T-cell (primary cell): ENCODE measurements at regions not wholly inside any gene's neighbourhood (a gene's known extent, or its start where the extent isn't known, plus 50 kb on each side); places are given as distances from the start of the nearest gene placed in this dataset.
"Not testable (repeated sequence)": the region's sequence is repeated elsewhere in the genome, so short reads cannot be mapped to it uniquely, and the experiment has no call there.

ENCODE experiments used
- ATAC-seq, 4 experiments: fragments of 200-7000 bp in 3 of 4; fragments of 150-1000 bp in 1 of 4; cut with Tn5 transposase; replicated peaks in 1 of 4; 1 replicate in 3 of 4; 2 replicates in 1 of 4; pipeline ENCODE4 v1.10.0; 2021; ENCODE audit warnings: moderate library complexity in 3 of 4, mild to moderate bottlenecking in 2 of 4, moderate number of reproducible peaks in 1 of 4
- CTCF ChIA-PET, 2 donors: fragments of 300-600 bp; sonication (Branson Sonifier 250); formaldehyde crosslinking; loops; one replicate each; lab custom pipeline; 2022; ENCODE audit warnings: antibody characterized with exemption in 2 of 2; lab: Charles Lee
- POLR2A ChIA-PET, 2 donors: fragments of 300-600 bp; sonication (Branson Sonifier 250); formaldehyde crosslinking; loops; one replicate each; lab custom pipeline; 2022; ENCODE audit warnings: antibody characterized with exemption in 2 of 2; lab: Charles Lee
- DNase-seq, 35 experiments: peaks; one replicate each; pipeline versions ENCODE4 v3.0.0 to v3.0.0-alpha.2; 2013 to 2023
- H3K27ac ChIP-seq: one replicate; pipeline ENCODE4 v1.5.1; 2013; ENCODE audit warnings: low read length
- H3K27me3 ChIP-seq, 2 experiments: replicated peaks in 1 of 2; 1 replicate in 1 of 2; 2 replicates in 1 of 2; pipeline versions ENCODE4 v1.6.1 to v1.7.0; 2013; ENCODE audit warnings: low read length in 1 of 2, mixed read lengths in 1 of 2; ENCODE audit not compliant: control insufficient read depth in 2 of 2, insufficient read depth in 2 of 2; ENCODE audit errors: extremely low read depth in 1 of 2
- H3K36me3 ChIP-seq, 2 donors: 1 replicate in 1 of 2; 2 replicates in 1 of 2; pipeline versions ENCODE4 v1.6.1 to v1.7.0; 2013; ENCODE audit warnings: low read length in 1 of 2; ENCODE audit not compliant: control insufficient read depth in 2 of 2, insufficient read depth in 1 of 2; ENCODE audit errors: extremely low read depth in 1 of 2
- H3K4me1 ChIP-seq, 2 experiments: 1 replicate in 1 of 2; 2 replicates in 1 of 2; pipeline versions ENCODE4 v1.6.1 to v1.7.0; 2013; ENCODE audit warnings: low read length in 2 of 2, mixed read lengths in 1 of 2; ENCODE audit not compliant: insufficient read depth in 2 of 2, control insufficient read depth in 1 of 2; ENCODE audit errors: extremely low read depth in 1 of 2
- H3K4me3 ChIP-seq, 2 donors: 1 replicate in 1 of 2; 2 replicates in 1 of 2; pipeline versions ENCODE4 v1.5.1 to v1.7.0; 2013; ENCODE audit warnings: mild to moderate bottlenecking in 2 of 2, low read length in 1 of 2, moderate library complexity in 1 of 2; ENCODE audit not compliant: control insufficient read depth in 1 of 2; ENCODE audit errors: extremely low read depth in 1 of 2
- H3K9me3 ChIP-seq: 2 replicates; pipeline ENCODE4 v1.7.0; 2013
- H3K27ac Mint-ChIP-seq, 2 donors: one replicate each; pipeline ENCODE4 v1.8.0; 2020 to 2021; ENCODE audit warnings: mild to moderate bottlenecking in 2 of 2, mixed read lengths in 2 of 2
- H3K27me3 Mint-ChIP-seq, 2 donors: one replicate each; pipeline ENCODE4 v1.8.0; 2021 to 2022; ENCODE audit warnings: mixed read lengths in 2 of 2
- H3K36me3 Mint-ChIP-seq: one replicate; pipeline ENCODE4 v1.8.0; 2021; ENCODE audit warnings: mixed read lengths
- H3K4me1 Mint-ChIP-seq, 3 donors: one replicate each; pipeline ENCODE4 v1.8.0; 2020 to 2022; ENCODE audit warnings: mixed read lengths in 3 of 3, mild to moderate bottlenecking in 1 of 3
- H3K4me3 Mint-ChIP-seq, 3 donors: one replicate each; pipeline ENCODE4 v1.8.0; 2020 to 2022; ENCODE audit warnings: mild to moderate bottlenecking in 3 of 3, mixed read lengths in 3 of 3, moderate library complexity in 3 of 3
- H3K9me3 Mint-ChIP-seq, 3 donors: one replicate each; pipeline ENCODE4 v1.8.0; 2020 to 2022; ENCODE audit warnings: mixed read lengths in 3 of 3
- WGBS: methylation state at CpG from one replicate; pipeline ENCODE4 v1.1.5; 2013; ENCODE audit warnings: missing lambda C conversion rate; ENCODE audit not compliant: insufficient coverage; 5-methylcytosine and 5-hydroxymethylcytosine counted together

- ATAC-seq (no peak), DNase-seq (no peak)
- H3K4me1 Mint-ChIP-seq: peaks cover 28 to 40% (median 31%) of the 10 kb centered on the region in 3 donors
- H3K4me3 Mint-ChIP-seq: no peak overlapping the region
- H3K9me3 Mint-ChIP-seq: no peaks in the 10 kb centered on the region
- no peak overlapping the region for H3K27ac Mint-ChIP-seq
- Histone ChIP-seq H3K27ac (no peak overlapping the region), H3K36me3 (no peaks in the 10 kb centered on the region), H3K27me3 (no peaks in the 10 kb centered on the region), H3K9me3 (no peaks in the 10 kb centered on the region), H3K4me3 (no peak overlapping the region), H3K4me1 (peaks cover 0 to 10% of the 10 kb centered on the region in 2 experiments)
- ChIA-PET POLR2A (no interaction called here), CTCF (interaction anchor here (0.6 to 1.0 kb wide), 4 partner anchors 9 to 461 kb away, joined by 3 to 4 read pairs (median 3); no protein-coding TSS in a partner anchor)
- H3K36me3 Mint-ChIP-seq: no peaks in the 10 kb centered on the region
- no peaks in the 10 kb centered on the region for H3K27me3 Mint-ChIP-seq
- WGBS: no CpG with 5 or more reads among the region's 3 CpGs
Measured at GRCh38 chr6:134634466-134634865, 315.4 kb downstream of the ALDH8A1 start.

GRCh38 chr6:134632982-134633940, 315.3 kb upstream of the SGK1 start:
- H3K4me3 ChIP-seq: peak overlapping the region; percentile 11 to 35
- Mint-ChIP-seq H3K27ac (peak overlapping the region; percentile 70 to 76), H3K4me3 (peak overlapping the region; percentile 72 to 80 (median 80)), H3K4me1 (peaks cover 28 to 40% (median 31%) of the 10 kb centered on the region in 3 donors)
- H3K9me3 ChIP-seq, H3K27me3 Mint-ChIP-seq, H3K27me3 ChIP-seq, H3K4me1 ChIP-seq, H3K9me3 Mint-ChIP-seq, POLR2A ChIA-PET, H3K36me3 Mint-ChIP-seq, H3K36me3 ChIP-seq: not testable (repeated sequence)
- DNase-seq: peak in 33 of 35 experiments; percentile 1 to 47 (median 15)
- peak overlapping the region; percentile 24 for H3K27ac ChIP-seq
- CTCF ChIA-PET: interaction anchor here in 1 of 2 donors (0.6 to 1.0 kb wide), 3 partner anchors 15 to 282 kb away, joined by 3 read pairs; no protein-coding TSS in a partner anchor
- peak; percentile 43 to 72 (median 65) for ATAC-seq
- 63% methylated on average over 26 of the region's 48 CpGs for WGBS

- WGBS: 100% methylated on average over 3 of the region's 4 CpGs
- POLR2A ChIA-PET: no interaction called here
- peaks cover 22 to 36% (median 31%) of the 10 kb centered on the region in 3 donors for H3K4me1 Mint-ChIP-seq
Measured at GRCh38 chr6:134632024-134632423, 314.1 kb upstream of the SGK1 start.

GRCh38 chr6:134631398-134631924, 313.5 kb upstream of the SGK1 start:
- no peaks in the 10 kb centered on the region for H3K9me3 Mint-ChIP-seq
- no peak for DNase-seq
- no peak overlapping the region for H3K27ac Mint-ChIP-seq
- no peak overlapping the region for H3K27ac ChIP-seq
- ChIA-PET POLR2A (no interaction called here), CTCF (interaction anchor here (0.6 to 1.5 kb wide), 3 partner anchors 9 to 478 kb away, joined by 3 to 6 read pairs (median 3); no protein-coding TSS in a partner anchor)
- H3K9me3 ChIP-seq: no peaks in the 10 kb centered on the region
- H3K4me1 Mint-ChIP-seq: peaks cover 20 to 34% (median 29%) of the 10 kb centered on the region in 3 donors
- no peak for ATAC-seq
- no peaks in the 10 kb centered on the region for H3K36me3 Mint-ChIP-seq
- no peak overlapping the region for H3K4me3 Mint-ChIP-seq
- H3K4me3 ChIP-seq: no peak overlapping the region
- no peaks in the 10 kb centered on the region for H3K36me3 ChIP-seq
- no peaks in the 10 kb centered on the region for H3K27me3 ChIP-seq
- H3K27me3 Mint-ChIP-seq: no peaks in the 10 kb centered on the region
- H3K4me1 ChIP-seq: peaks cover 0 to 10% of the 10 kb centered on the region in 2 experiments
- no CpG with 5 or more reads among the region's 1 CpG for WGBS

More at GRCh38 chr6:134632024-134632423, 314.1 kb upstream of the SGK1 start:
- Mint-ChIP-seq H3K9me3 (no peaks in the 10 kb centered on the region), H3K4me3 (peak overlapping the region in 1 of 3 donors; percentile 80), H3K27ac (no peak overlapping the region), H3K36me3 (no peaks in the 10 kb centered on the region), H3K27me3 (no peaks in the 10 kb centered on the region)
- Histone ChIP-seq H3K27me3 (no peaks in the 10 kb centered on the region), H3K4me1 (peaks cover 0 to 10% of the 10 kb centered on the region in 2 experiments), H3K9me3 (no peaks in the 10 kb centered on the region), H3K36me3 (no peaks in the 10 kb centered on the region), H3K4me3 (no peak overlapping the region), H3K27ac (no peak overlapping the region)
- DNase-seq: no peak
- CTCF ChIA-PET: interaction anchor here (0.6 to 1.5 kb wide), 3 partner anchors 8 to 479 kb away, joined by 3 to 6 read pairs (median 3); no protein-coding TSS in a partner anchor
- no peak for ATAC-seq

- H3K27ac ChIP-seq: no peak overlapping the region
Measured at GRCh38 chr6:134630508-134631121, 312.7 kb upstream of the SGK1 start.

GRCh38 chr6:134628154-134628553, 310.2 kb upstream of the SGK1 start:
- H3K27me3 Mint-ChIP-seq: no peaks in the 10 kb centered on the region
- Histone ChIP-seq H3K9me3 (no peaks in the 10 kb centered on the region), H3K27ac (no peak overlapping the region), H3K4me3 (no peak overlapping the region), H3K27me3 (no peaks in the 10 kb centered on the region), H3K4me1 (peaks cover 0 to 5% of the 10 kb centered on the region in 2 experiments), H3K36me3 (no peaks in the 10 kb centered on the region)
- DNase-seq (no peak), ATAC-seq (no peak)
- POLR2A ChIA-PET: no interaction called here
- no peak overlapping the region for H3K4me3 Mint-ChIP-seq
- peaks cover 13 to 22% (median 22%) of the 10 kb centered on the region in 3 donors for H3K4me1 Mint-ChIP-seq
- H3K36me3 Mint-ChIP-seq: no peaks in the 10 kb centered on the region
- no peaks in the 10 kb centered on the region for H3K9me3 Mint-ChIP-seq
- no CpG with 5 or more reads among the region's 2 CpGs for WGBS
- CTCF ChIA-PET: interaction anchor here (0.5 to 1.9 kb wide), 5 partner anchors 12 to 445 kb away, joined by 3 to 9 read pairs (median 5); no protein-coding TSS in a partner anchor
- H3K27ac Mint-ChIP-seq: no peak overlapping the region

More at GRCh38 chr6:134630508-134631121, 312.7 kb upstream of the SGK1 start:
- Mint-ChIP-seq H3K4me1 (peaks cover 16 to 30% (median 25%) of the 10 kb centered on the region in 3 donors), H3K27me3 (no peaks in the 10 kb centered on the region), H3K36me3 (no peaks in the 10 kb centered on the region), H3K9me3 (no peaks in the 10 kb centered on the region), H3K4me3 (no peak overlapping the region), H3K27ac (no peak overlapping the region)
- ATAC-seq: no peak
- no peaks in the 10 kb centered on the region for H3K9me3 ChIP-seq
- no peaks in the 10 kb centered on the region for H3K36me3 ChIP-seq
- ChIA-PET POLR2A (interaction anchor here in 1 of 2 donors (0.7 kb wide), 1 partner anchor 68 kb away, joined by 8 read pairs; no protein-coding TSS in a partner anchor), CTCF (interaction anchor here (0.6 to 1.5 kb wide), 2 partner anchors 10 to 467 kb away, joined by 6 to 7 read pairs; no protein-coding TSS in a partner anchor)
- no peak overlapping the region for H3K4me3 ChIP-seq
- H3K4me1 ChIP-seq: peaks cover 0 to 10% of the 10 kb centered on the region in 2 experiments
- no peaks in the 10 kb centered on the region for H3K27me3 ChIP-seq
- WGBS: 63% methylated on average over 5 of the region's 10 CpGs
- no peak for DNase-seq
